ENCODE measurements at regions not wholly inside any gene's neighbourhood (a gene's known extent, or its start where the extent isn't known, plus 50 kb on each side); places are given as distances from the start of the nearest gene placed in this dataset.

GRCh38 chr1:190864013-190864641 lies 386.5 kb upstream of the BRINP3 start (continued):
- TF ChIP-seq ZNF277 (CRISPR knock-in tag; IDR thresholded peaks at IDR 0.05; ENCODE audit: borderline replicate concordance): no peak
- no peak for TF ChIP-seq ZNF77 (CRISPR knock-in tag; IDR thresholded peaks at IDR 0.05)
- TF ChIP-seq ZNF644 (tag; IDR thresholded peaks at IDR 0.05; ENCODE audit: low read depth): no peak

GRCh38 chr1:190880352-190880751 lies 402.7 kb upstream of the BRINP3 start:
- in situ Hi-C loops (cut with MboI) (no loop called here), intact Hi-C loops (cut with micrococcal nuclease) (no loop called here)
- BruUV-seq (replicated peaks): no TSS peak
- Histone ChIP-seq H2AFZ (ENCODE audit: low read depth, low read length) (no peak overlapping the region), H3K27ac (ENCODE audit: extremely low read depth, low read depth, low read length) (no peak overlapping the region), H3K9me1 (ENCODE audit: control insufficient read depth, insufficient read depth, low read length) (no peaks in the 10 kb centered on the region), H3K4me1 (replicated peaks in 1 of 2; ENCODE audit: control insufficient read depth in 2 of 2, insufficient read depth in 2 of 2, low read length in 2 of 2) (no peaks in the 10 kb centered on the region), H3K9ac (ENCODE audit: insufficient read depth in 1 of 2, low read depth in 2 of 2, low read length in 2 of 2) (no peak overlapping the region), H3K4me2 (ENCODE audit: insufficient read depth, low read length) (no peak overlapping the region), H3K36me3 (ENCODE audit: control insufficient read depth, insufficient read depth, low read length) (no peaks in the 10 kb centered on the region), H3K4me3 (no peak overlapping the region), H4K20me1 (replicated peaks; ENCODE audit: control insufficient read depth, insufficient read depth, low read length) (no peaks in the 10 kb centered on the region), H3K27me3 (ENCODE audit: control insufficient read depth in 2 of 2, insufficient read depth in 2 of 2, low read length in 2 of 2) (no peaks in the 10 kb centered on the region), H3K9me3 (replicated peaks; ENCODE audit: control insufficient read depth, insufficient read depth, low read depth, low read length) (no peaks in the 10 kb centered on the region), H3K79me2 (ENCODE audit: control insufficient read depth, insufficient read depth, low read length) (no peaks in the 10 kb centered on the region)
- CTCF ChIA-PET (ENCODE audit: low intra/inter-chr PET ratio): no interaction called here
- DNase-seq (ENCODE audit: extremely low read depth in 1 of 4, low spot score in 3 of 4) (no peak), FAIRE-seq (no peak), ATAC-seq (no peak)
- POLR2A ChIA-PET: no interaction called here
- 0% methylated on average over 3 of the region's 3 CpGs for WGBS (ENCODE audit: insufficient coverage, low coverage, missing lambda C conversion rate)
- no peak for TF ChIP-seq CTBP1 (IDR thresholded peaks at IDR 0.05; ENCODE audit: borderline replicate concordance)
- TF ChIP-seq PHB (CRISPR knock-in tag; IDR thresholded peaks at IDR 0.05): no peak
- no peak for TF ChIP-seq DEAF1 (CRISPR knock-in tag; IDR thresholded peaks at IDR 0.05)
- no peak for TF ChIP-seq HLTF (IDR thresholded peaks at IDR 0.05)
- no peak for TF ChIP-seq SREBF2 (CRISPR knock-in tag; IDR thresholded peaks at IDR 0.05)
- no peak for TF ChIP-seq NONO (IDR thresholded peaks at IDR 0.05; ENCODE audit: low read depth in 2 of 2, low read length in 1 of 2)
- TF ChIP-seq SRSF7 (optimal IDR thresholded peaks at IDR 0.05; ENCODE audit: low read depth, low read length): no peak
- TF ChIP-seq ZNF41 (CRISPR knock-in tag; conservative IDR thresholded peaks at IDR 0.05): no peak
- peak; percentile 47; the same call in 1 of the 2 replicates for TF ChIP-seq MAFK (IDR thresholded peaks at IDR 0.05; ENCODE audit: low read length)
- TF ChIP-seq UBTF (IDR thresholded peaks at IDR 0.05; ENCODE audit: borderline replicate concordance in 1 of 2, low read depth in 2 of 2, low read length in 2 of 2): no peak
- TF ChIP-seq C11orf30 (IDR thresholded peaks at IDR 0.05; ENCODE audit: low read depth): peak; percentile 26; the same call in 1 of the 2 replicates
- TF ChIP-seq ZNF174 (CRISPR knock-in tag; IDR thresholded peaks at IDR 0.05): no peak
- TF ChIP-seq MBD1 (CRISPR knock-in tag; IDR thresholded peaks at IDR 0.05): no peak
